ENCODE measurements at regions not wholly inside any gene's neighbourhood (a gene's known extent, or its start where the extent isn't known, plus 50 kb on each side); places are given as distances from the start of the nearest gene placed in this dataset.
"Not testable (repeated sequence)": the region's sequence is repeated elsewhere in the genome, so short reads cannot be mapped to it uniquely, and the experiment has no call there.

- Histone ChIP-seq H3K27ac (ENCODE audit: low read length) (no peak overlapping the region), H3K4me1 (ENCODE audit: insufficient read depth, low read length) (no peaks in the 10 kb centered on the region), H3K9ac (ENCODE audit: low read depth, low read length) (no peak overlapping the region), H3K36me3 (ENCODE audit: insufficient read depth, low read depth, low read length) (no peaks in the 10 kb centered on the region), H3K9me3 (ENCODE audit: insufficient read depth, low read depth, low read length) (no peaks in the 10 kb centered on the region), H3K27me3 (ENCODE audit: insufficient read depth, low read length) (no peaks in the 10 kb centered on the region), H3K4me3 (ENCODE audit: low read length) (no peak overlapping the region)
Observed at GRCh38 chr3:72171463-72171881, 386.5 kb upstream of the PROK2 start.

DNA sequence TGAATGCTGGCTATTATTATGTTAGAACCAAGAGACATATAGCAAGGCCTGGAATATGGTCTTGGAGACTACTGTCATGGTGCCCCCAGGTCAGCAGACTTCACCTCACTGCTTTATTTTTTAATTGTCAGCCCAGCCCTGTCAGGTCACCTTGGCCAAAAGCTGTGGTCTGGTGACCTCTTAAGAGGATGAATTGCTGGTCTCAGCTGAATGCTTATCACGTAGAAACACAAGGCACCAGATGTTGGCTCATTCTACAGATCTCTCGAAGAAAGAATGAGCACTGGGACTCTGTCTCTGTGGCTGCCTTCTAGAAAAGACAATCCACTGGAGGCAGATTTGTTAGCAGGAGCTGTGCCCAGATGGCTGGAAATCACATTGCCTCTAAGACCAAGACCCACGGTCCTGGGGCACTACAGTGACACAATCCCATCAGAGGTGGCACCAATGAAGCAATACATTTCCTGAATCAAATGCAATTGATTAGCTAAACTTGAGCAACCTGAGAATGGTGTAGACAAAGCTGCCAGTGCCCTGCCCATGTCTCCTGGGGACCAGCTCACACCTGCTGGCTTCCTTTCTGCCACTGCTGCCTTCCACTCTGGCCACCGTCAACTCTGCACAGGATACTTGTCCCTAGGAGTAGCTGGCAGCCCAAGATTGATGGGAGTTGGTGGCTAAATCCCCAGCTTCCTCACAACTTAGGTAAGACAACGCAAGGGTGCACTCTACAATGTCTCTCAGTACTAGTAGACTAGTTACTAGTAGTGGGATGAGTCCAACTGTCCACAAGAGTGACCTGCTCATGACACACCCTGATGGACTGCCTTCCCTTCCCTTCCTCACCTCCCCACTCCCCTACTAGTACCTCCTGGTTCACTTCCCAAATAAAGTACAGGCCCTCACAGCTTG is 384.9 kb upstream of the PROK2 start:
- no peak overlapping the region for H3K4me3 ChIP-seq (ENCODE audit: low read length)
- H3K4me1 ChIP-seq (ENCODE audit: insufficient read depth, low read length): no peaks in the 10 kb centered on the region
- no peak overlapping the region for H3K27ac ChIP-seq (ENCODE audit: low read length)
- H3K9me3 ChIP-seq (ENCODE audit: insufficient read depth, low read depth, low read length): no peaks in the 10 kb centered on the region
- H3K27me3 ChIP-seq (ENCODE audit: insufficient read depth, low read length): no peaks in the 10 kb centered on the region
- H3K9ac ChIP-seq (ENCODE audit: low read depth, low read length): no peak overlapping the region
- H3K36me3 ChIP-seq (ENCODE audit: insufficient read depth, low read depth, low read length): no peaks in the 10 kb centered on the region

GRCh38 chr3:72169120-72169519 is 384.2 kb upstream of the PROK2 start:
- H3K36me3 ChIP-seq (ENCODE audit: insufficient read depth, low read depth, low read length): no peaks in the 10 kb centered on the region
- H3K4me1 ChIP-seq (ENCODE audit: insufficient read depth, low read length): no peaks in the 10 kb centered on the region
- H3K4me3 ChIP-seq (ENCODE audit: low read length): no peak overlapping the region
- no peaks in the 10 kb centered on the region for H3K9me3 ChIP-seq (ENCODE audit: insufficient read depth, low read depth, low read length)
- no peak overlapping the region for H3K9ac ChIP-seq (ENCODE audit: low read depth, low read length)
- no peak overlapping the region for H3K27ac ChIP-seq (ENCODE audit: low read length)
- no peaks in the 10 kb centered on the region for H3K27me3 ChIP-seq (ENCODE audit: insufficient read depth, low read length)

DNA sequence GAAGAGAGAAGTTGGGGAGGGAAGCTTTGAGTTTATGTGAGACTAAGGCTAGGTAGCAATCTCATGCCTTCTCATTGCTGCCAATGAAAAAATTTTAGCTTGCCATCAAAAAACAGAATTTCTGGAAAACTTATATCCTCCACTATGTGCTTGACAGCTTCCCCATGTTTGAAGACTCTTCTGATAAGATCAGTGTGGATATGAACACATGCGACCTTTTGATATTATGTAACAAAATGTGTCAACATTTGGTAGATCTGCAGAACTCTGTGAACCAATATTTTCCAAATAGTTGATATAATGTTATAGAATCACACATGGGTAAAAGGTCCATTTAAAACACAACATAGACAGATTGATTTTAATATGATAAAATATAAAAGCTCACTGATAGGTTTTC is 380.9 kb upstream of the PROK2 start:
- Histone ChIP-seq H3K9me3 (ENCODE audit: insufficient read depth, low read depth, low read length) (no peaks in the 10 kb centered on the region), H3K36me3 (ENCODE audit: insufficient read depth, low read depth, low read length) (no peaks in the 10 kb centered on the region)

DNA sequence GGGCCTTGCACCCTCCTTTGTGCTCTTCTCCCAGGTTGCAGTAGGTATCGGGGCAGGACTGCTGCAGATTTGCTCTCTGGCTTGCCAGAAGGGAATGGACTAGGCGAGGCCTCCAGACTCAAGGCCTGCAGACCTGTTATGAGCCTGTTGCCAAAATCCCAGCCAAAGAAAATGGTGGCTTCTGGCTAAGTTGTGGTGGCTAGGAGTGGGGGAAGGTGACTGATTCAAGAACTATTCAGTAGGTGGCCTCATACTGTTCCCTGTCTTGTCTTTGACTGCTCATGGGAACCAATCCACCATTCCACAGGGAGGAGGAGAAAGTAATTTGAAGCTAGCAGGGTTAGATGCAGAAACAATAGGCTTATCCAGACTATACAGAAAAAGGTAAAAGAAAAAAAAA is 380.4 kb upstream of the PROK2 start:
- H3K36me3 ChIP-seq (ENCODE audit: insufficient read depth, low read depth, low read length): no peaks in the 10 kb centered on the region
- H3K9ac ChIP-seq (ENCODE audit: low read depth, low read length): no peak overlapping the region
- no peak overlapping the region for H3K4me3 ChIP-seq (ENCODE audit: low read length)
- H3K4me1 ChIP-seq (ENCODE audit: insufficient read depth, low read length): no peaks in the 10 kb centered on the region
- H3K27me3 ChIP-seq (ENCODE audit: insufficient read depth, low read length): no peaks in the 10 kb centered on the region
- no peak overlapping the region for H3K27ac ChIP-seq (ENCODE audit: low read length)
- no peaks in the 10 kb centered on the region for H3K9me3 ChIP-seq (ENCODE audit: insufficient read depth, low read depth, low read length)

More for the DNA sequence above, 380.9 kb upstream of the PROK2 start:
- Histone ChIP-seq H3K27ac (ENCODE audit: low read length) (no peak overlapping the region), H3K4me1 (ENCODE audit: insufficient read depth, low read length) (no peaks in the 10 kb centered on the region), H3K9ac (ENCODE audit: low read depth, low read length) (no peak overlapping the region), H3K4me3 (ENCODE audit: low read length) (no peak overlapping the region), H3K27me3 (ENCODE audit: insufficient read depth, low read length) (no peaks in the 10 kb centered on the region)

DNA sequence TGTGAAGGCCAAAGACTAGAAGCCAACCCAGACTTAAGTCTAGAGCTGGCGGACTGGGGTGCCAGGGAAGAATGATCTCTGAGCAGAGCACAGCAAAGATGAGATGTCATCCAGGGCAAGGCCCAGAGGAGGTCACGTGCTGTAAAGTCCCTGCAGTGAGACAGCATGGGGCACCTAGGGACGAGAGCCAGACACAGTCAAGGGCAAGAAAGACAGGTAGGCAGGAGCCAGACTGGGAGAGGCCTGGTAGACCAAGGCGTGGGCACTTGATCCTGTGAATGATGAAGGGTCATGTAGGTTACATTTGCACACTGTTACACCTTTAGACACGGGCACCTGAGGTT is 379.7 kb upstream of the PROK2 start:
- H3K9me3 ChIP-seq (ENCODE audit: insufficient read depth, low read depth, low read length): no peaks in the 10 kb centered on the region
- no peaks in the 10 kb centered on the region for H3K4me1 ChIP-seq (ENCODE audit: insufficient read depth, low read length)
- H3K36me3 ChIP-seq (ENCODE audit: insufficient read depth, low read depth, low read length): no peaks in the 10 kb centered on the region
- no peaks in the 10 kb centered on the region for H3K27me3 ChIP-seq (ENCODE audit: insufficient read depth, low read length)
- H3K27ac ChIP-seq (ENCODE audit: low read length): no peak overlapping the region
- H3K4me3 ChIP-seq (ENCODE audit: low read length): no peak overlapping the region
- no peak overlapping the region for H3K9ac ChIP-seq (ENCODE audit: low read depth, low read length)

DNA sequence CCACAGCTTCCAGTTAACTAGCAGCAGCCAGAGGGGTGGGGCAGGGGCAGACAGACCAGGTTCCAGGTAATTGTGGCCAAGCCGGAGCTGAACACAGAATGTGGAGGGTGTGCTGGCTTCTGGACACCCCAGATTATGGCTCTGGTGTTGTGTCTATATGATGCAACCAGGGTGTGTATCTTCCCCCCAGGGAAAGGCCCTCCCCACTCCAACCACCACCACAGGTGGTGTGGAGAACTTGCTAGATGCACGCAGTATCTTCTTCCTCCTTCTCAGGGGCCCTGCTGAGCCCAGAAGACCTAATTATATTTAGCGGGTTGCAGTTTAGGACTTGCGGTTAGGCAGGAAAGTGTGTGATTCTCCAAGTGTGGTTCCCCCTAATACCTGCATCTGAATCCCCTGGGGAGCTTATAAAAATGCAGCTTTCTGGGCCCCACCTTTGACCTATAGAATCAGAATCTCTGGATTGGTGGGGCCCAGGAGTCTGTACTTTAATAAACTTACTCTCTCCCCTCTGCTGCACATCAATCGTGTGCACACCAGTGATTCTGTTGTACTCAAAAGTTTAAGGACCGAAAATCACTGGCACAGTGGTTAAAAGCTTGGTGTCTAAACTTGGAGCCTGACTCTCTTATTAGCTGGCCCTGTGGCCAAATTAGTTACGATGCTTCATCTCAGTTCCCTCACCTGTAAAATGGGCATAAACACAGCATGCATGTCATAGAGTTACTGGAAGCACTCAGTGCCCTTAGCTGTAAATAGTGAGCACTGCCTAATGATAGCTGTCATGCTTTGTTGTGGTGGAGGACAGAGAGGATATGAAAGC is 379.1 kb upstream of the PROK2 start:
- no peaks in the 10 kb centered on the region for H3K9me3 ChIP-seq (ENCODE audit: insufficient read depth, low read depth, low read length)
- no peaks in the 10 kb centered on the region for H3K4me1 ChIP-seq (ENCODE audit: insufficient read depth, low read length)
- H3K9ac ChIP-seq (ENCODE audit: low read depth, low read length): no peak overlapping the region
- H3K36me3 ChIP-seq (ENCODE audit: insufficient read depth, low read depth, low read length): no peaks in the 10 kb centered on the region
- no peak overlapping the region for H3K27ac ChIP-seq (ENCODE audit: low read length)
- no peak overlapping the region for H3K4me3 ChIP-seq (ENCODE audit: low read length)
- H3K27me3 ChIP-seq (ENCODE audit: insufficient read depth, low read length): no peaks in the 10 kb centered on the region

- no peaks in the 10 kb centered on the region for H3K36me3 ChIP-seq (ENCODE audit: insufficient read depth, low read depth, low read length)
- no peaks in the 10 kb centered on the region for H3K4me1 ChIP-seq (ENCODE audit: insufficient read depth, low read length)
- H3K9ac ChIP-seq (ENCODE audit: low read depth, low read length): no peak overlapping the region; the same call in 1 of the 2 replicates
- no peaks in the 10 kb centered on the region for H3K9me3 ChIP-seq (ENCODE audit: insufficient read depth, low read depth, low read length)
- no peak overlapping the region for H3K4me3 ChIP-seq (ENCODE audit: low read length)
- no peaks in the 10 kb centered on the region for H3K27me3 ChIP-seq (ENCODE audit: insufficient read depth, low read length)
- no peak overlapping the region for H3K27ac ChIP-seq (ENCODE audit: low read length)
Observed at GRCh38 chr3:72162649-72163184, 377.8 kb upstream of the PROK2 start.

DNA sequence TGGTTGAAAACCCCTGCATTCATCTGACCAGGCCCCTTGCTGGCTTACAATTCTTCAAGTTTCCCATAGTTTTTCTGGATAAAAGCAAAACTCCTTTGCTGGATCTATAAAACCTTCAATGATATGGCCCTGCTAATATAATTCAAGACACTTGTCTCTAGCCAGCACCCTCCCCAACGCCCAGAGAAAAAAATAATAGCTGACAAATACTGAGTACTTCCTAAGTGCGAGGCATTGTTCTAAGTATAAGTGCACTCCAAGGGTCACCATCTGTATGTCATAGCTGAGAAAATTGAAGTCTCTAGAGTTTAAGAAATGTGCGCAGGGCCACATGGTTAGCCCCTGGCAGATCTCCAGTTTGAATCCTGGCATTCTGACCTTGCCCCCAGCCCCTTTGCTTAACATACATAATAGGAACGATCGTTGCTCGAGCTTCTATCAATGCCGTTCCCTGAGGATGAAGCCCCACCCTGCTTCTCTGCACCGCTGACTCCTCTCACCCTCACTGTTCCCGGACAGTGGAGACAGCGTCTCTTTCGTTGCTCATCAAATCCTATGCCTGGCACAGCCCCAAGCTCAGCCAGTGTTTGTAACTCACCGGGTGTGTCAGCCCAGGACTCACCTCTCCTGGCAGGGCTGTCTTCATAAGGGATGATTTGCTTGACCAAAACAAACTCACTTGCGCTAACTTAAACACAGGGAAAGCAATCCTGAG is 377.1 kb upstream of the PROK2 start:
- H3K36me3 ChIP-seq (ENCODE audit: insufficient read depth, low read depth, low read length): no peaks in the 10 kb centered on the region
- no peak overlapping the region for H3K4me3 ChIP-seq (ENCODE audit: low read length)
- no peak overlapping the region; the same call in 1 of the 2 replicates for H3K9ac ChIP-seq (ENCODE audit: low read depth, low read length)
- H3K9me3 ChIP-seq (ENCODE audit: insufficient read depth, low read depth, low read length): no peaks in the 10 kb centered on the region
- no peak overlapping the region for H3K27ac ChIP-seq (ENCODE audit: low read length)
- no peaks in the 10 kb centered on the region for H3K4me1 ChIP-seq (ENCODE audit: insufficient read depth, low read length)
- H3K27me3 ChIP-seq (ENCODE audit: insufficient read depth, low read length): no peaks in the 10 kb centered on the region

DNA sequence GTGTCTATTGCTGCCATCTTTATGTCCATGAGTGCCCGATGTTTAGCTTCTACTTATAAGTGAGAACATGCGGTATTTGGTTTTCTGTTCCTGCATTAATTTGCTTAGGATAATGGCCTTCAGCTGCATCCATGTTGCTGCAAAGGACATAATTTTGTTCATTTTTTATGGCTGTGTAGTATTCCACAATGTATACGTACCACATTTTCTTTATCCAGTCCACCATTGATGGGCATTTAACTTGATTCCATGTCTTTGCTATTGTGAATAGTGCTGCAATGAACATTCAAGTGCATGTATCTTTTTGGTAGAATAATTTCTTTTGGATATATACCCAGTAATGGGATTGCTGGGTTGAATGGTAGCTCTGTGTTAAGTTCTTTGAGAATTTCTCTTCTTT is 376.3 kb upstream of the PROK2 start:
- not testable (repeated sequence) for H3K4me3 ChIP-seq (ENCODE audit: low read length); H3K9ac ChIP-seq (ENCODE audit: low read depth, low read length); H3K36me3 ChIP-seq (ENCODE audit: insufficient read depth, low read depth, low read length); H3K27me3 ChIP-seq (ENCODE audit: insufficient read depth, low read length); H3K27ac ChIP-seq (ENCODE audit: low read length); H3K4me1 ChIP-seq (ENCODE audit: insufficient read depth, low read length); H3K9me3 ChIP-seq (ENCODE audit: insufficient read depth, low read depth, low read length)

- H3K4me1 ChIP-seq (ENCODE audit: insufficient read depth, low read length): no peaks in the 10 kb centered on the region
- no peaks in the 10 kb centered on the region for H3K36me3 ChIP-seq (ENCODE audit: insufficient read depth, low read depth, low read length)
- no peaks in the 10 kb centered on the region for H3K9me3 ChIP-seq (ENCODE audit: insufficient read depth, low read depth, low read length)
- no peak overlapping the region for H3K4me3 ChIP-seq (ENCODE audit: low read length)
- H3K27ac ChIP-seq (ENCODE audit: low read length): no peak overlapping the region
- H3K27me3 ChIP-seq (ENCODE audit: insufficient read depth, low read length): no peaks in the 10 kb centered on the region
- H3K9ac ChIP-seq (ENCODE audit: low read depth, low read length): no peak overlapping the region
Observed at GRCh38 chr3:72160351-72160750, 375.4 kb upstream of the PROK2 start.
